ENCODE measurements at regions not wholly inside any gene's neighbourhood (a gene's known extent, or its start where the extent isn't known, plus 50 kb on each side); places are given as distances from the start of the nearest gene placed in this dataset.

GRCh38 chr1:83709662-83710061, 289.3 kb downstream of the TTLL7 start:
- H3K4me3 ChIP-seq (ENCODE audit: low read depth, low read length) = no peak overlapping the region
- DNase-seq (ENCODE audit: low read depth) = no peak
- TF ChIP-seq, protein P1, sequence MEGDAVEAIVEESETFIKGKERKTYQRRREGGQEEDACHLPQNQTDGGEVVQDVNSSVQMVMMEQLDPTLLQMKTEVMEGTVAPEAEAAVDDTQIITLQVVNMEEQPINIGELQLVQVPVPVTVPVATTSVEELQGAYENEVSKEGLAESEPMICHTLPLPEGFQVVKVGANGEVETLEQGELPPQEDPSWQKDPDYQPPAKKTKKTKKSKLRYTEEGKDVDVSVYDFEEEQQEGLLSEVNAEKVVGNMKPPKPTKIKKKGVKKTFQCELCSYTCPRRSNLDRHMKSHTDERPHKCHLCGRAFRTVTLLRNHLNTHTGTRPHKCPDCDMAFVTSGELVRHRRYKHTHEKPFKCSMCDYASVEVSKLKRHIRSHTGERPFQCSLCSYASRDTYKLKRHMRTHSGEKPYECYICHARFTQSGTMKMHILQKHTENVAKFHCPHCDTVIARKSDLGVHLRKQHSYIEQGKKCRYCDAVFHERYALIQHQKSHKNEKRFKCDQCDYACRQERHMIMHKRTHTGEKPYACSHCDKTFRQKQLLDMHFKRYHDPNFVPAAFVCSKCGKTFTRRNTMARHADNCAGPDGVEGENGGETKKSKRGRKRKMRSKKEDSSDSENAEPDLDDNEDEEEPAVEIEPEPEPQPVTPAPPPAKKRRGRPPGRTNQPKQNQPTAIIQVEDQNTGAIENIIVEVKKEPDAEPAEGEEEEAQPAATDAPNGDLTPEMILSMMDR (IDR thresholded peaks at IDR 0.05; ENCODE audit: low read depth, low read length) = no peak
- TF ChIP-seq MYC (IDR thresholded peaks at IDR 0.05; ENCODE audit: low read depth, low read length) (no peak), POLR2A (IDR thresholded peaks at IDR 0.05; ENCODE audit: extremely low read depth, insufficient read length) (no peak), MAX (IDR thresholded peaks at IDR 0.05; ENCODE audit: low read depth, low read length) (no peak)

DNA sequence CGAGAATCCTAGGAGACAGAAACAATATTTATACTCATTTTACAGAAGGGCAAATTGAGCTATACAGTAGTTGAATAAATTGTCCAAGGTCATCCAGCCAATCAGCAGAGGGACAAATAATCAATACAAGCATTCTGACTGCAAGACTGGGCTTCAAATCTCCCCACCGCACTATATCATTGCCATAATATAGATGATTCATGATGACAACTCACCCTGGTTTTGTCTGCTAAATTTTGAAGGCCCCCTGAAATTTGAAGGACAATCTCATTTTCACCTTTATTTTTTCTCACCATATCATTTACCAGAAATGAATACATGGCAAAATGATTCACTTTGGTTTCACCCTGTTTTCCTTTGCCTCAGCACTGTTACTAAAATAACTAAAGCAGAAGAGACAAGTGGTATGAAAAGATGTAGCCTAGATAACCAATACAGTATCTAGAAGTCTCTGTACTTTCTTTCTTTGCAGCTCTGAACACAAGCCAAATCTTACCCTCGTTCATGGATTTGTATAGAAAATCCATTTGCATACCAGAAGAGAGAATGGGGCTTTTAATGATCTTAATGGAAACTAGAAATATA, 292.5 kb downstream of the TTLL7 start:
- no peak for DNase-seq (ENCODE audit: low read depth)
- H3K4me3 ChIP-seq (ENCODE audit: low read depth, low read length) = no peak overlapping the region
- TF ChIP-seq, protein P1 (IDR thresholded peaks at IDR 0.05; ENCODE audit: low read depth, low read length) = no peak
- TF ChIP-seq MAX (IDR thresholded peaks at IDR 0.05; ENCODE audit: low read depth, low read length) (no peak), POLR2A (IDR thresholded peaks at IDR 0.05; ENCODE audit: extremely low read depth, insufficient read length) (no peak), MYC (IDR thresholded peaks at IDR 0.05; ENCODE audit: low read depth, low read length) (no peak)

DNA sequence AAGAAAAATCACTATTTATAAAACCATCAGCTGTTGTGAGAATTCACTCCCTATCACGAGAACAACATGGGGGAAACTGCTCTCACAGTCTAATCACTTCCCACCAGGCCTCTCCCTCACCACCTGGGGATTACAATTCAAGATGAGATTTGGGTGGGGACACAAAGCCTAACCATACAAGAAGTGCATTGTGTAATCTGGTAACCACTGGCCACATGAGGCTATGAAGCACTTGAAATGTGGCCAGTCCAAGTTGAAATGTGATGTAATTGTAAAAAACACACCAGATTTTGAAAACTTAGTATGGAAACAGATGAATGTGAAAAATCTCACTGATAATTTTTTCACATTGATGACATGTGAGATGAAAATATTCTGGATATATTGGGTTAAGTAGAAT, 293.8 kb downstream of the TTLL7 start:
- TF ChIP-seq MAX (IDR thresholded peaks at IDR 0.05; ENCODE audit: low read depth, low read length) = no peak
- no peak for TF ChIP-seq POLR2A (IDR thresholded peaks at IDR 0.05; ENCODE audit: extremely low read depth, insufficient read length)
- TF ChIP-seq MYC (IDR thresholded peaks at IDR 0.05; ENCODE audit: low read depth, low read length) = no peak
- TF ChIP-seq, protein P1 (IDR thresholded peaks at IDR 0.05; ENCODE audit: low read depth, low read length) = no peak
- peak; percentile 1 for DNase-seq (ENCODE audit: low read depth)
- H3K4me3 ChIP-seq (ENCODE audit: low read depth, low read length) = no peak overlapping the region

- H3K4me3 ChIP-seq (ENCODE audit: low read depth, low read length) = no peak overlapping the region
- TF ChIP-seq MYC (IDR thresholded peaks at IDR 0.05; ENCODE audit: low read depth, low read length) (no peak), POLR2A (IDR thresholded peaks at IDR 0.05; ENCODE audit: extremely low read depth, insufficient read length) (no peak), MAX (IDR thresholded peaks at IDR 0.05; ENCODE audit: low read depth, low read length) (no peak)
- TF ChIP-seq, protein P1 (IDR thresholded peaks at IDR 0.05; ENCODE audit: low read depth, low read length) = no peak
- DNase-seq (ENCODE audit: low read depth) = no peak
Observed at GRCh38 chr1:83704350-83704749, 294.6 kb downstream of the TTLL7 start.

DNA sequence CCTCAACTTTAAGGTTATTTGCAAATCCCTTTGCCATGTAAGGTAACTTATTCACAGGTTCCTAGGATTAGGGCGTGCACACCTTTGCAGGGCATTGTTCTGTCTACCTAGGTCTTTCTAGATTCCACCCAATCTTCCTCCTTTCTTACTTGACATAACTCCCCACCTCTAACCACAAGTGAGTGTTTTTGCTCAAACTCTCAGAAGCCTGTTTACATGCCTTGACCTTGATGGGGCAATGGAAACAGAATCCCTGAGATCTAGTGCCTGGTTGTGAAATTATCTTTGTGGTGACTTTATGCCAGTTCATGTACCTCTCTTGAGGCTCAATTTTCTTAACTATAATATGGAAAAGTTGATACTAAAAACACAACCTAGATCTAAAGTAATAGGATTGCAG, 296.6 kb downstream of the TTLL7 start:
- no peak for DNase-seq (ENCODE audit: low read depth)
- H3K4me3 ChIP-seq (ENCODE audit: low read depth, low read length) = no peak overlapping the region
- TF ChIP-seq MYC (IDR thresholded peaks at IDR 0.05; ENCODE audit: low read depth, low read length) (no peak), MAX (IDR thresholded peaks at IDR 0.05; ENCODE audit: low read depth, low read length) (no peak), POLR2A (IDR thresholded peaks at IDR 0.05; ENCODE audit: extremely low read depth, insufficient read length) (no peak)
- TF ChIP-seq, protein P1 (IDR thresholded peaks at IDR 0.05; ENCODE audit: low read depth, low read length) = no peak

Data from NB4 (cell line).